GM23338 (cell line): ENCODE measurements at regions not wholly inside any gene's neighbourhood (a gene's known extent, or its start where the extent isn't known, plus 50 kb on each side); places are given as distances from the start of the nearest gene placed in this dataset.

Experiments used
- ATAC-seq: fragments of 200-7000 bp; cut with Tn5 transposase; 3 replicates; pipeline ENCODE4 v1.9.1; 2020
- DNase-seq: peaks from one replicate; pipeline ENCODE4 v3.0.0-alpha.2; 2015; ENCODE audit warnings: low spot score
- H2AFZ ChIP-seq: fragments of 200-600 bp; sonication (generic); 2 replicates; pipeline ENCODE4 v1.8.0; 2016; ENCODE audit warnings: antibody characterized with exemption, mild to moderate bottlenecking, moderate library complexity
- H3F3A ChIP-seq: fragments of 200-600 bp; sonication (generic); replicated peaks from 2 replicates; pipeline ENCODE4 v1.8.0; 2017; ENCODE audit warnings: antibody characterized with exemption, mixed run types, low read depth
- H3K27ac ChIP-seq: fragments of 200-600 bp; sonication (generic); 2 replicates; pipeline ENCODE4 v1.6.1; 2016; ENCODE audit warnings: low read depth
- H3K27me3 ChIP-seq: fragments of 200-600 bp; sonication (generic); 2 replicates; pipeline ENCODE4 v1.8.0; 2016; ENCODE audit warnings: mild to moderate bottlenecking, mixed run types, moderate library complexity; ENCODE audit not compliant: insufficient read depth
- H3K36me3 ChIP-seq: fragments of 200-600 bp; sonication (generic); 2 replicates; pipeline ENCODE4 v1.8.0; 2016; ENCODE audit warnings: mild to moderate bottlenecking; ENCODE audit not compliant: insufficient read depth
- H3K4me1 ChIP-seq: fragments of 200-600 bp; sonication (generic); 2 replicates; pipeline ENCODE4 v1.8.0; 2016; ENCODE audit warnings: mild to moderate bottlenecking, moderate library complexity; ENCODE audit not compliant: insufficient read depth
- H3K4me2 ChIP-seq: fragments of 200-600 bp; sonication (generic); 2 replicates; pipeline ENCODE4 v1.7.1; 2017; ENCODE audit warnings: mixed run types
- H3K4me3 ChIP-seq: fragments of 200-600 bp; sonication (generic); 2 replicates; pipeline ENCODE4 v1.6.1; 2016; ENCODE audit warnings: mixed run types
- H3K79me2 ChIP-seq: fragments of 200-600 bp; sonication (generic); replicated peaks from 2 replicates; pipeline ENCODE4 v1.8.0; 2017; ENCODE audit warnings: mild to moderate bottlenecking; ENCODE audit not compliant: insufficient read depth
- H3K9me2 ChIP-seq: fragments of 200-600 bp; sonication (generic); 2 replicates; pipeline ENCODE4 v1.8.0; 2017; ENCODE audit not compliant: insufficient read depth
- H4K20me1 ChIP-seq: fragments of 200-600 bp; sonication (generic); replicated peaks from 2 replicates; pipeline ENCODE4 v1.8.0; 2017; ENCODE audit warnings: mild to moderate bottlenecking; ENCODE audit not compliant: insufficient read depth
- H3K27ac Mint-ChIP-seq: 2 replicates; pipeline ENCODE4 v1.8.0; 2020; ENCODE audit warnings: inconsistent platforms, mild to moderate bottlenecking, moderate library complexity, mixed read lengths
- H3K27me3 Mint-ChIP-seq: 3 replicates; pipeline ENCODE4 v1.8.0; 2022; ENCODE audit warnings: low read depth, mild to moderate bottlenecking, moderate library complexity, mixed read lengths, inconsistent platforms; ENCODE audit not compliant: insufficient read depth, poor library complexity
- H3K36me3 Mint-ChIP-seq: 3 replicates; pipeline ENCODE4 v1.8.0; 2021; ENCODE audit warnings: low read depth, mild to moderate bottlenecking, inconsistent platforms, moderate library complexity, mixed read lengths
- H3K4me1 Mint-ChIP-seq: 3 replicates; pipeline ENCODE4 v1.8.0; 2020; ENCODE audit warnings: mild to moderate bottlenecking, inconsistent platforms, mixed read lengths
- H3K4me3 Mint-ChIP-seq: 3 replicates; pipeline ENCODE4 v1.8.0; 2021; ENCODE audit warnings: moderate library complexity, mild to moderate bottlenecking, inconsistent platforms, mixed read lengths
- H3K9me3 Mint-ChIP-seq: 3 replicates; pipeline ENCODE4 v1.8.0; 2020; ENCODE audit warnings: moderate library complexity, mild to moderate bottlenecking, inconsistent platforms, mixed read lengths
- JUNB ChIP-seq: IDR thresholded peaks from one replicate; pipeline ENCODE4 v1.6.1; 2016; ENCODE audit warnings: antibody characterized with exemption; ENCODE audit not compliant: unreplicated experiment
- POLR2AphosphoS5 ChIP-seq: IDR thresholded peaks from 2 replicates; pipeline ENCODE4 v1.6.1; 2016; ENCODE audit warnings: antibody characterized with exemption, low read depth
- STAT1 ChIP-seq: IDR thresholded peaks from one replicate; pipeline ENCODE4 v1.6.1; 2016; ENCODE audit warnings: antibody characterized with exemption; ENCODE audit not compliant: unreplicated experiment
- ZNF114 ChIP-seq: fragments of 250-450 bp; sonication (Bioruptor Pico); IDR thresholded peaks from 2 replicates; pipeline ENCODE4 v1.5.0; 2020; ENCODE audit warnings: mild to moderate bottlenecking, moderate library complexity
- TF ChIP-seq, protein P1 (sequence below): fragments of 250-450 bp; sonication (Bioruptor Pico); IDR thresholded peaks from 2 replicates; pipeline ENCODE4 v1.5.0; 2020; ENCODE audit warnings: mild to moderate bottlenecking, moderate library complexity
- TF ChIP-seq, protein P2 (sequence below): IDR thresholded peaks from 2 replicates; pipeline ENCODE4 v1.6.1; 2016; ENCODE audit warnings: antibody characterized with exemption
- TF ChIP-seq, protein P3 (sequence below): IDR thresholded peaks from one replicate; pipeline ENCODE4 v1.6.1; 2018; ENCODE audit warnings: antibody characterized with exemption; ENCODE audit not compliant: unreplicated experiment

DNA sequence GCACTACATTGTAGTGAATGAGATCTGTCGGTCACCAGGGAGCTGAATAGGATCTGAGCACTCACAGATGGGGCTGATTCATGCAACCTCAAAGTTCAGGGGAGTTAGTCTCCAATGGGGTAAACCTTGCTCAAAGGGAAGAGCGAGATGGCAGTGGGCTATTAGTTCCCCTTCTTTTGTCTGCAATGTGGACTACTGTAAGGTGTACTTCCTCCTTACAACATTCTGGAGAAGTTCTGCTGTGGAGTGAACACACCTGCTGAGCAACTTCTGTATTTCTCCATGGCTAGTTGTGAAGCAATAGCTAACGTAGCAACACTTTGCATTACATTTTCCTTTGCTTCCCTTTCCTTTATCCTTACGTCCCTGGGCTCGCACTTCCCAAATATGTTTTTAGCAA, 134.3 kb upstream of the B3GAT2 start:
- H3K27me3 ChIP-seq: no peaks in the 10 kb centered on the region
- H3K36me3 ChIP-seq: no peaks in the 10 kb centered on the region
- no peak overlapping the region for H2AFZ ChIP-seq
- Mint-ChIP-seq H3K9me3 (no peaks in the 10 kb centered on the region; the same call in 2 of the 3 replicates), H3K4me3 (no peak overlapping the region), H3K4me1 (no peaks in the 10 kb centered on the region), H3K36me3 (no peaks in the 10 kb centered on the region), H3K27me3 (no peaks in the 10 kb centered on the region), H3K27ac (no peak overlapping the region)
- H3K4me2 ChIP-seq: no peak overlapping the region
- DNase-seq (no peak), ATAC-seq (no peak)
- no peak overlapping the region for H3K4me3 ChIP-seq
- TF ChIP-seq JUNB (no peak), STAT1 (no peak), POLR2AphosphoS5 (no peak), ZNF114 (no peak)
- TF ChIP-seq, protein P1, sequence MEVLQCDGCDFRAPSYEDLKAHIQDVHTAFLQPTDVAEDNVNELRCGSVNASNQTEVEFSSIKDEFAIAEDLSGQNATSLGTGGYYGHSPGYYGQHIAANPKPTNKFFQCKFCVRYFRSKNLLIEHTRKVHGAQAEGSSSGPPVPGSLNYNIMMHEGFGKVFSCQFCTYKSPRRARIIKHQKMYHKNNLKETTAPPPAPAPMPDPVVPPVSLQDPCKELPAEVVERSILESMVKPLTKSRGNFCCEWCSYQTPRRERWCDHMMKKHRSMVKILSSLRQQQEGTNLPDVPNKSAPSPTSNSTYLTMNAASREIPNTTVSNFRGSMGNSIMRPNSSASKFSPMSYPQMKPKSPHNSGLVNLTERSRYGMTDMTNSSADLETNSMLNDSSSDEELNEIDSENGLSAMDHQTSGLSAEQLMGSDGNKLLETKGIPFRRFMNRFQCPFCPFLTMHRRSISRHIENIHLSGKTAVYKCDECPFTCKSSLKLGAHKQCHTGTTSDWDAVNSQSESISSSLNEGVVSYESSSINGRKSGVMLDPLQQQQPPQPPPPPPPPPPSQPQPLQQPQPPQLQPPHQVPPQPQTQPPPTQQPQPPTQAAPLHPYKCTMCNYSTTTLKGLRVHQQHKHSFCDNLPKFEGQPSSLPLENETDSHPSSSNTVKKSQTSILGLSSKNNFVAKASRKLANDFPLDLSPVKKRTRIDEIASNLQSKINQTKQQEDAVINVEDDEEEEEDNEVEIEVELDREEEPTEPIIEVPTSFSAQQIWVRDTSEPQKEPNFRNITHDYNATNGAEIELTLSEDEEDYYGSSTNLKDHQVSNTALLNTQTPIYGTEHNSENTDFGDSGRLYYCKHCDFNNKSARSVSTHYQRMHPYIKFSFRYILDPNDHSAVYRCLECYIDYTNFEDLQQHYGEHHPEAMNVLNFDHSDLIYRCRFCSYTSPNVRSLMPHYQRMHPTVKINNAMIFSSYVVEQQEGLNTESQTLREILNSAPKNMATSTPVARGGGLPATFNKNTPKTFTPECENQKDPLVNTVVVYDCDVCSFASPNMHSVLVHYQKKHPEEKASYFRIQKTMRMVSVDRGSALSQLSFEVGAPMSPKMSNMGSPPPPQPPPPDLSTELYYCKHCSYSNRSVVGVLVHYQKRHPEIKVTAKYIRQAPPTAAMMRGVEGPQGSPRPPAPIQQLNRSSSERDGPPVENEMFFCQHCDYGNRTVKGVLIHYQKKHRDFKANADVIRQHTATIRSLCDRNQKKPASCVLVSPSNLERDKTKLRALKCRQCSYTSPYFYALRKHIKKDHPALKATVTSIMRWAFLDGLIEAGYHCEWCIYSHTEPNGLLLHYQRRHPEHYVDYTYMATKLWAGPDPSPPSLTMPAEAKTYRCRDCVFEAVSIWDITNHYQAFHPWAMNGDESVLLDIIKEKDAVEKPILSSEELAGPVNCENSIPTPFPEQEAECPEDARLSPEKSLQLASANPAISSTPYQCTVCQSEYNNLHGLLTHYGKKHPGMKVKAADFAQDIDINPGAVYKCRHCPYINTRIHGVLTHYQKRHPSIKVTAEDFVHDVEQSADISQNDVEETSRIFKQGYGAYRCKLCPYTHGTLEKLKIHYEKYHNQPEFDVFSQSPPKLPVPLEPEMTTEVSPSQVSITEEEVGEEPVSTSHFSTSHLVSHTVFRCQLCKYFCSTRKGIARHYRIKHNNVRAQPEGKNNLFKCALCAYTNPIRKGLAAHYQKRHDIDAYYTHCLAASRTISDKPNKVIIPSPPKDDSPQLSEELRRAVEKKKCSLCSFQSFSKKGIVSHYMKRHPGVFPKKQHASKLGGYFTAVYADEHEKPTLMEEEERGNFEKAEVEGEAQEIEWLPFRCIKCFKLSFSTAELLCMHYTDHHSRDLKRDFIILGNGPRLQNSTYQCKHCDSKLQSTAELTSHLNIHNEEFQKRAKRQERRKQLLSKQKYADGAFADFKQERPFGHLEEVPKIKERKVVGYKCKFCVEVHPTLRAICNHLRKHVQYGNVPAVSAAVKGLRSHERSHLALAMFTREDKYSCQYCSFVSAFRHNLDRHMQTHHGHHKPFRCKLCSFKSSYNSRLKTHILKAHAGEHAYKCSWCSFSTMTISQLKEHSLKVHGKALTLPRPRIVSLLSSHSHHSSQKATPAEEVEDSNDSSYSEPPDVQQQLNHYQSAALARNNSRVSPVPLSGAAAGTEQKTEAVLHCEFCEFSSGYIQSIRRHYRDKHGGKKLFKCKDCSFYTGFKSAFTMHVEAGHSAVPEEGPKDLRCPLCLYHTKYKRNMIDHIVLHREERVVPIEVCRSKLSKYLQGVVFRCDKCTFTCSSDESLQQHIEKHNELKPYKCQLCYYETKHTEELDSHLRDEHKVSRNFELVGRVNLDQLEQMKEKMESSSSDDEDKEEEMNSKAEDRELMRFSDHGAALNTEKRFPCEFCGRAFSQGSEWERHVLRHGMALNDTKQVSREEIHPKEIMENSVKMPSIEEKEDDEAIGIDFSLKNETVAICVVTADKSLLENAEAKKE (CRISPR knock-in tag): no peak
- TF ChIP-seq, protein P2, sequence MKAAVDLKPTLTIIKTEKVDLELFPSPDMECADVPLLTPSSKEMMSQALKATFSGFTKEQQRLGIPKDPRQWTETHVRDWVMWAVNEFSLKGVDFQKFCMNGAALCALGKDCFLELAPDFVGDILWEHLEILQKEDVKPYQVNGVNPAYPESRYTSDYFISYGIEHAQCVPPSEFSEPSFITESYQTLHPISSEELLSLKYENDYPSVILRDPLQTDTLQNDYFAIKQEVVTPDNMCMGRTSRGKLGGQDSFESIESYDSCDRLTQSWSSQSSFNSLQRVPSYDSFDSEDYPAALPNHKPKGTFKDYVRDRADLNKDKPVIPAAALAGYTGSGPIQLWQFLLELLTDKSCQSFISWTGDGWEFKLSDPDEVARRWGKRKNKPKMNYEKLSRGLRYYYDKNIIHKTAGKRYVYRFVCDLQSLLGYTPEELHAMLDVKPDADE: no peak
- TF ChIP-seq, protein P3, sequence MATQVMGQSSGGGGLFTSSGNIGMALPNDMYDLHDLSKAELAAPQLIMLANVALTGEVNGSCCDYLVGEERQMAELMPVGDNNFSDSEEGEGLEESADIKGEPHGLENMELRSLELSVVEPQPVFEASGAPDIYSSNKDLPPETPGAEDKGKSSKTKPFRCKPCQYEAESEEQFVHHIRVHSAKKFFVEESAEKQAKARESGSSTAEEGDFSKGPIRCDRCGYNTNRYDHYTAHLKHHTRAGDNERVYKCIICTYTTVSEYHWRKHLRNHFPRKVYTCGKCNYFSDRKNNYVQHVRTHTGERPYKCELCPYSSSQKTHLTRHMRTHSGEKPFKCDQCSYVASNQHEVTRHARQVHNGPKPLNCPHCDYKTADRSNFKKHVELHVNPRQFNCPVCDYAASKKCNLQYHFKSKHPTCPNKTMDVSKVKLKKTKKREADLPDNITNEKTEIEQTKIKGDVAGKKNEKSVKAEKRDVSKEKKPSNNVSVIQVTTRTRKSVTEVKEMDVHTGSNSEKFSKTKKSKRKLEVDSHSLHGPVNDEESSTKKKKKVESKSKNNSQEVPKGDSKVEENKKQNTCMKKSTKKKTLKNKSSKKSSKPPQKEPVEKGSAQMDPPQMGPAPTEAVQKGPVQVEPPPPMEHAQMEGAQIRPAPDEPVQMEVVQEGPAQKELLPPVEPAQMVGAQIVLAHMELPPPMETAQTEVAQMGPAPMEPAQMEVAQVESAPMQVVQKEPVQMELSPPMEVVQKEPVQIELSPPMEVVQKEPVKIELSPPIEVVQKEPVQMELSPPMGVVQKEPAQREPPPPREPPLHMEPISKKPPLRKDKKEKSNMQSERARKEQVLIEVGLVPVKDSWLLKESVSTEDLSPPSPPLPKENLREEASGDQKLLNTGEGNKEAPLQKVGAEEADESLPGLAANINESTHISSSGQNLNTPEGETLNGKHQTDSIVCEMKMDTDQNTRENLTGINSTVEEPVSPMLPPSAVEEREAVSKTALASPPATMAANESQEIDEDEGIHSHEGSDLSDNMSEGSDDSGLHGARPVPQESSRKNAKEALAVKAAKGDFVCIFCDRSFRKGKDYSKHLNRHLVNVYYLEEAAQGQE: no peak
- H3K79me2 ChIP-seq: no peaks in the 10 kb centered on the region
- peaks cover 7% of the 10 kb centered on the region; the same call in 1 of the 2 replicates for H3K9me2 ChIP-seq
- no peak overlapping the region for H3K27ac ChIP-seq
- H3K4me1 ChIP-seq: no peaks in the 10 kb centered on the region
- H4K20me1 ChIP-seq: no peaks in the 10 kb centered on the region
- no peaks in the 10 kb centered on the region for H3F3A ChIP-seq
